ENCODE measurements at regions not wholly inside any gene's neighbourhood (a gene's known extent, or its start where the extent isn't known, plus 50 kb on each side); places are given as distances from the start of the nearest gene placed in this dataset.

GRCh38 chr13:50168786-50169185, 153.5 kb downstream of the KCNRG start:
- H3K4me3 Mint-ChIP-seq: no peak overlapping the region
- no peak overlapping the region for H3K4me3 ChIP-seq (ENCODE audit: control extremely low read depth in 1 of 5, extremely low read depth in 1 of 5, insufficient read depth in 1 of 5, low read depth in 2 of 5, low read length in 4 of 5)
- no peak for ATAC-seq (ENCODE audit: low read depth)
- intact Hi-C loops (cut with micrococcal nuclease): no loop called here
- no peaks in the 10 kb centered on the region for H3K9me3 ChIP-seq (ENCODE audit: control extremely low read depth in 1 of 3, control insufficient read depth in 2 of 3, insufficient read depth in 1 of 3, low read length in 2 of 3)
- no peak overlapping the region for H3K27ac Mint-ChIP-seq
- DNase-seq: no peak
- CTCF ChIA-PET: no interaction called here
- no peaks in the 10 kb centered on the region for H3K27me3 ChIP-seq (replicated peaks in 1 of 4; ENCODE audit: control extremely low read depth in 1 of 4, control insufficient read depth in 3 of 4, insufficient read depth in 4 of 4, low read length in 3 of 4)
- H2AFZ ChIP-seq (ENCODE audit: insufficient read depth, low read depth, low read length, poor library complexity, severe bottlenecking): no peak overlapping the region
- no peaks in the 10 kb centered on the region for H3K27me3 Mint-ChIP-seq
- H3K9me3 Mint-ChIP-seq (ENCODE audit: insufficient read depth): no peaks in the 10 kb centered on the region
- no peak for TF ChIP-seq CTCF (IDR thresholded peaks at IDR 0.05)
- no peaks in the 10 kb centered on the region for H3K4me1 Mint-ChIP-seq
- H3K4me1 ChIP-seq (ENCODE audit: control insufficient read depth in 2 of 2, insufficient read depth in 2 of 2, low read length in 2 of 2): no peaks in the 10 kb centered on the region
- no CpG with 5 or more reads among the region's 2 CpGs for WGBS (ENCODE audit: insufficient coverage)
- H3K9ac ChIP-seq (ENCODE audit: low read length): no peak overlapping the region
- POLR2A ChIA-PET: no interaction called here
- no peaks in the 10 kb centered on the region for H3K79me2 ChIP-seq (ENCODE audit: control insufficient read depth, insufficient read depth, low read length)
- H3K27ac ChIP-seq (ENCODE audit: low read length in 2 of 2): no peak overlapping the region
- H3K4me2 ChIP-seq (replicated peaks; ENCODE audit: low read depth, low read length, poor library complexity, severe bottlenecking): no peak overlapping the region
- no peaks in the 10 kb centered on the region for H4K20me1 ChIP-seq (ENCODE audit: control insufficient read depth, insufficient read depth, low read length, poor library complexity, severe bottlenecking)
- no peaks in the 10 kb centered on the region for H3K36me3 ChIP-seq (replicated peaks in 1 of 2; ENCODE audit: control extremely low read depth in 1 of 2, control insufficient read depth in 1 of 2, extremely low read depth in 1 of 2, insufficient read depth in 2 of 2, low read length in 1 of 2)

GRCh38 chr13:50170447-50171037, 155.3 kb downstream of the KCNRG start:
- H2AFZ ChIP-seq (ENCODE audit: insufficient read depth, low read depth, low read length, poor library complexity, severe bottlenecking): no peak overlapping the region
- CTCF ChIA-PET: no interaction called here
- no peak overlapping the region for H3K9ac ChIP-seq (ENCODE audit: low read length)
- Mint-ChIP-seq H3K27me3 (no peaks in the 10 kb centered on the region), H3K9me3 (ENCODE audit: insufficient read depth) (no peaks in the 10 kb centered on the region), H3K27ac (no peak overlapping the region), H3K4me1 (no peaks in the 10 kb centered on the region), H3K4me3 (no peak overlapping the region)
- no peaks in the 10 kb centered on the region for H3K4me1 ChIP-seq (ENCODE audit: control insufficient read depth in 2 of 2, insufficient read depth in 2 of 2, low read length in 2 of 2)
- H3K27ac ChIP-seq (ENCODE audit: low read length in 2 of 2): no peak overlapping the region
- no peak overlapping the region for H3K4me2 ChIP-seq (replicated peaks; ENCODE audit: low read depth, low read length, poor library complexity, severe bottlenecking)
- H3K27me3 ChIP-seq (replicated peaks in 1 of 4; ENCODE audit: control extremely low read depth in 1 of 4, control insufficient read depth in 3 of 4, insufficient read depth in 4 of 4, low read length in 3 of 4): no peaks in the 10 kb centered on the region
- H3K9me3 ChIP-seq (ENCODE audit: control extremely low read depth in 1 of 3, control insufficient read depth in 2 of 3, insufficient read depth in 1 of 3, low read length in 2 of 3): no peaks in the 10 kb centered on the region
- intact Hi-C loops (cut with micrococcal nuclease): no loop called here
- TF ChIP-seq EZH2 (IDR thresholded peaks at IDR 0.05; ENCODE audit: borderline replicate concordance, insufficient read depth, low read depth, low read length, poor library complexity, severe bottlenecking) (no peak), CTCF (IDR thresholded peaks at IDR 0.05) (no peak)
- no peak overlapping the region for H3K4me3 ChIP-seq (ENCODE audit: control extremely low read depth in 1 of 5, extremely low read depth in 1 of 5, insufficient read depth in 1 of 5, low read depth in 2 of 5, low read length in 4 of 5)
- WGBS (ENCODE audit: insufficient coverage): no CpG with 5 or more reads among the region's 2 CpGs
- POLR2A ChIA-PET: no interaction called here
- no peaks in the 10 kb centered on the region for H4K20me1 ChIP-seq (ENCODE audit: control insufficient read depth, insufficient read depth, low read length, poor library complexity, severe bottlenecking)
- ATAC-seq (ENCODE audit: low read depth) (no peak), DNase-seq (no peak)
- no peaks in the 10 kb centered on the region for H3K36me3 ChIP-seq (replicated peaks in 1 of 2; ENCODE audit: control extremely low read depth in 1 of 2, control insufficient read depth in 1 of 2, extremely low read depth in 1 of 2, insufficient read depth in 2 of 2, low read length in 1 of 2)
- no peaks in the 10 kb centered on the region for H3K79me2 ChIP-seq (ENCODE audit: control insufficient read depth, insufficient read depth, low read length)
